Esophagus squamous epithelium (tissue), 4 donors: ENCODE measurements at regions not wholly inside any gene's neighbourhood (a gene's known extent, or its start where the extent isn't known, plus 50 kb on each side); places are given as distances from the start of the nearest gene placed in this dataset.

Experiments used
- CTCF ChIP-seq, 6 experiments: fragments of 450-650 bp in 4 of 6; fragments of 200-600 bp in 2 of 6; sonication (generic) in 2 of 6; IDR thresholded peaks; one replicate each; pipeline ENCODE4 v1.5.1; 2016 to 2019; ENCODE audit warnings: antibody characterized with exemption in 6 of 6, mild to moderate bottlenecking in 4 of 6, moderate library complexity in 4 of 6
- POLR2A ChIP-seq, 4 donors: fragments of 450-650 bp; IDR thresholded peaks; one replicate each; pipeline ENCODE4 v1.6.1; 2017; ENCODE audit warnings: antibody characterized with exemption in 4 of 4, mild to moderate bottlenecking in 4 of 4, moderate library complexity in 3 of 4

- TF ChIP-seq CTCF (IDR thresholded peaks at IDR 0.05) (no peak), POLR2A (IDR thresholded peaks at IDR 0.05) (no peak)
Observed at GRCh38 chr11:91756829-91757480, 467.7 kb upstream of the FAT3 start.
